ENCODE measurements at regions not wholly inside any gene's neighbourhood (a gene's known extent, or its start where the extent isn't known, plus 50 kb on each side); places are given as distances from the start of the nearest gene placed in this dataset.

- TF ChIP-seq CTCF (IDR thresholded peaks at IDR 0.05) (no peak), ZFX (IDR thresholded peaks at IDR 0.05; ENCODE audit: borderline replicate concordance) (no peak)
Observed at GRCh38 chr14:101065696-101066694, 162.5 kb upstream of the RTL1 start.

Data from 22Rv1 (cell line).